ENCODE measurements at regions not wholly inside any gene's neighbourhood (a gene's known extent, or its start where the extent isn't known, plus 50 kb on each side); places are given as distances from the start of the nearest gene placed in this dataset.
"Not testable (repeated sequence)": the region's sequence is repeated elsewhere in the genome, so short reads cannot be mapped to it uniquely, and the experiment has no call there.

DNA sequence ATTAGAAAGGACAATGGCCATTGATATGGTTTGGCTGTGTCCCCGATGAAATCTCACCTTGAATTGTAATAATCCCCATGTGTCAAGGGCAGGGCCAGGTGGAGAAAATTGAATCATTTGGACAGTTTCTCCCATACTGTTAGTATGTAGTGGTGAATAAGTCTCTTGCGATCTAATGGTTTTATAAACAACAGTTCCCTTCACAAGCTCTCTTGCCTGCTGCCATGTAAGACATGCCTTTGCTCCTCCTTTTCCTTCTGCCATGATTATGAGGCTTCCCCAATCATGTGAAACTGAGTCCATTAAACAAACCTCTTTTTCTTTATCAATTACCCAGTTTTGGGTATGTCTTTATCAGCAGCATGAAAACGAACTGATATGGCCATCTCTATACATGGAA lies 302.7 kb downstream of the SFMBT2 start:
- no peak for DNase-seq

DNA sequence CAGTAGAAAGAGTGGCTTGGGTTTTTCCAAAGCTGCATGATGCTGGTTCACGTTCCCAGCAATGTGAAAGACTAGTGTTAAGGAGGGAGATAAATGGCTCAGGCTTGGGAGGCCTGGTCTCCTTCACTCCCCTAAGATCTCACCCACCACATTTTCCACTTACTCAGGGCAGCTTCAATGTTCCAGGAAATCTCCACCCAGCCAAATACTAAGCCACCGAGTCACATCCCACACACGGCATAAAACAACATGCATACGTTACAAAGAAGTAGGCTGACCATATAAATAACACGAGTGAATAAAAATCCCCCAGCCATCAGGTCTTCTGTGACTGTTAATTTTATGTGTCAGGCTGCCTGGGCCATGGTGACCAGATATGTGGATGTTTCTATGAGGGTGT lies 303.5 kb downstream of the SFMBT2 start:
- DNase-seq = no peak

DNA sequence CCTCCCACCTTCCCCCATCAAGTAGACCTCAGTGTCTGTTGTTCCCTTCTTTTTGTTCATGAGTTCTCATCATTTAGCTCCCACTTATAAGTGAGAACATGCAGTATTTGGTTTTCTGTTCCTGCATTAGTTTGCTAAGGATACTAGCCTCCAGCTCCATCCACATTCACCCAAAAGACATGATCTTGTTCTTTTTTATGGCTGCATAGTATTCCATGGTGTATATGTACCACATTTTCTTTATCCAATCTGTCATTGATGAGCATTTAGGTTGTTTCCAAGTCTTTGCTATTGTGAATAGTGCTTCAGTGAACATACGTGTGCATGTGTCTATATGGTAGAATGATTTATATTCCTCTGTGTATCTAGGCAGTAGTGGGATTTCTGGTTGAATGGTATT lies 306.5 kb downstream of the SFMBT2 start:
- DNase-seq = not testable (repeated sequence)

DNA sequence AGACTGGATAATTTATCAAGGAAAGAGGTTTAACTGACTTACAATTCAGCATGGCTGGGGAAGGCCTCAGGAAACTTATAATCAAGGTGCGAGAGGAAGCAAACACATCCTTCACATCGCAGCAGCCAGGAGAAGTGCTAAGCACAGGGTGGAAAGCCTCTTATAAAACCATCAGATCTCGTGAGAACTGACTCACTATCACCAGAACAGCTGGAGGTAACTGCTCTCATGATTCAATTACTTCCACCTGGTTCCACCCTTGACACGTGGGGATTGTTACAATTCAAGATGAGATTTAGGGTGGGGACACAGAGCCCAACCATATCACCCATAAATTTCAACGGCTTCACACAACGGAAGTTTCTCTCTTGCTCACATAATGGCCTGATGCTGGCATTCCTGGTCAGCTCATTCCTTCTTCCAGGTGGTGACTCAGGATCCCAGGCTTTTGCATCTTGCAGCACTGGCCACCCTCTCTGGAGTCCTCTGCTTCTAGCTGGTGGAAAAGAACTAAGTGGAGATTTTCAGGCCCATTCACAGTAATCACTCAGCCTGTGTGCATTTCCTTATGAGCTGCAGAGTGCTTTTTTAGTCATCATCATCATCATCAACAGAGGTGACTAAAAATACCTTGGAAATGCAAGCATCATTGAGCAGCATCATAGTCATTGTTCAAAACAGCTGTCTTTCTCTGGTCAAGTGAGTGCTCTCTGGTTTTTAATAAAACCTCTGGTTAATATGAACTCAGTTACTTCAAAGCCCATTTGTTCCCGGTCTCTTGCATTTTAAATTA lies 308.1 kb downstream of the SFMBT2 start:
- DNase-seq = no peak

DNA sequence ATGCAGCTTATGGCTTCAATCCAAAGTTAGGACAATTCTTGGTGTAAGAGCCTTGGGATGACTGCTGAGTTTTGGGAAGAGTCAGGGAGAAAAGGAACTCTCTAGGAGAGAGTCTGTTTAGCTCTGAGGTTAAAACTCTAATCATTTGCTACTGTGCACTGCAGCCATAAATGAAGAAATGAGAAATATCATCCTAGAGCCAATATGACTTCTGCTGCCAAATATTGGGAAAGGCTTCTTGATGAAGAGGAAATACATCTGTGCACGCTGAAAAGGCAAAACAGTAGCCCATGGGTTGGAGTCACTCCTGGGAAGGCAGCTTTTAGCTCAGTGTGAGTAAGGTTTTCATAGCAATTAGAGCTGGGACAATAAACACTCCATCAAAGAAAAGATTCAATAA lies 308.8 kb downstream of the SFMBT2 start:
- DNase-seq = no peak

DNA sequence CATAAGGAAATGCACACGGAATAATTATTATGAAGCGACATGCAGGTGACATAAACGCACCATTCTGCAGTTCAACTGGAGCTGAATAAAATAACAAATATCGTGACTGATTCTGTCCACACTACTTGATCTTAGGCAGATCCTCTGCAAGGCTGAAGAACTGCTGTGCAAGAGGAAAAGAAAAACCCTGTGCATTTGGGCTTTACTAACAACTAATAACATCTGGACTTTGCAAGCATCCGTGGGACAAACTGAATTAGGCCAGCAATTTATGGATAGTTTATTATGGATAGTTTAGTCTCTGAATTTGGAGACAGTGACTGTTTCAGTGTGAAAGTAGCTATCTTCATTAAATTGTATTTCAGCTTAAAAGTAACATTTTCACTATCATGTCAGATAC lies 309.4 kb downstream of the SFMBT2 start:
- no peak for DNase-seq

DNA sequence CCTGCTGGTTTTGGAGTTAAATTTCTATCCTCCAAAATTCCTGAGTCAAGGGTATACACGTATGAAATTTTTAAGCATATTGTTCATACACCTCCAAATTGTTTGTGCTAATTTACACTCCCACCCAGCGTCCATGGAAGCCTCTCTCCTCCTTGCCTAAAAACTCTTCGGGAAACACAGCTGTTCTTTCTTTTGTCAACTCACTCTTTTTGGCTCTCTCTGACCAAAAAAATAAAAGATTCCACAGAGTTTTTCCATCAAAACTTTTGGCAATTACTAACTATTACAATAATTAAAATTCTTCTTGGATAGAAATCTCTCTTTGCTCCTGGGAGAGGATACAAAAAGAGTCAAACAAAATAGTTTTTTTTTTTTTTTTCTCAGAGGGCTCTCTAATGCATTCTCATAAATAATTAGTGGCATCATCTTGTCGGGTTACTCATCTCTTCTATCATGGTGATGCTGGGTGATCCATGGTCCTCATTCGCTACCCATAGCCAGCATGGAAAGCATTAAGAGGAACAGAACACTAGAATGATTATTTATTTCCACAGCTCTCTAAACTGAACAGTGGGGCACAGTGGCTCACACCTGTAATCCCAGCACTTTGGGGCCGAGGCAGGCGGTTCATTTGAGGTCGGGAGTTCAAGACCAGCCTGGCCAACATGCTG lies 310.7 kb downstream of the SFMBT2 start:
- DNase-seq = no peak

DNA sequence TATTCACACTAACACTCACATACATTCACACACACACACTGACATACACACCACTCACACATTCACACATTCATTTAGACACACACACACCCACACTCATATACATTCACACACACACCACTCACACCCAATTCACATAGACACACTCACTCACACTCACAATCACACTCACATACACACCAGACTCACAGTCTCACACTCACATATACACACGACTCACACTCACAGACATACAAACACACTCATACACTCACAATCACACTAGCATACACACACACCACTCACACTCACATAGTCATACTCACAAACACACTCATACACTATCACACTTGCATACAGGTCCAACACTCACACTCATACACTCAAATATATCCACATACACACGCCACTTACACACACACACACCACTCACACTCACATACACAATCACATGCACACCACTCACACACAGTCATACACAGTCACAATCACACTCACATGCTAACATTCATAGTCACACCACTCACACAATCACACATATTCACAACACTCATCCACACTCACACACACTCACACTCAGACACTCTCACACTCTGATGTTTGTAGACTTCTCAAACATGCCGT lies 312.6 kb downstream of the SFMBT2 start:
- no peak for DNase-seq

DNA sequence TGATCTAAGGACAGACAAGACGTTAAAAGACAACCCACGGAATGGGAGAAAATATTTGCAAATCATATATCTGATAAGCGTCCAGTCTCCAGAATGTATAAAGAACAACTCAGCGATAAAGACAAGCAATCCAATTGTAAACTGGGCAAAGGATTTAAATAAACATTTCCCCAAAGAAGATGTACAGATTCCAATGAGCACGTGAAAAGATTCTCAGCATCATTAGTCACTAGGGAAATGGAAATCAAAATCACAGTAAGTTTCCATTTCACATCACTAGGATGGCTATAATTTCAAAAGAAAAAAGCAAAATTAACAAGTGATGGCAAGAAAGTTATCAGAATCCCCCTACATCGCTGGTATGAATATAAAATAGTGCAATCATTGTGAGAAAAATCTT lies 316.1 kb downstream of the SFMBT2 start:
- DNase-seq = no peak

DNA sequence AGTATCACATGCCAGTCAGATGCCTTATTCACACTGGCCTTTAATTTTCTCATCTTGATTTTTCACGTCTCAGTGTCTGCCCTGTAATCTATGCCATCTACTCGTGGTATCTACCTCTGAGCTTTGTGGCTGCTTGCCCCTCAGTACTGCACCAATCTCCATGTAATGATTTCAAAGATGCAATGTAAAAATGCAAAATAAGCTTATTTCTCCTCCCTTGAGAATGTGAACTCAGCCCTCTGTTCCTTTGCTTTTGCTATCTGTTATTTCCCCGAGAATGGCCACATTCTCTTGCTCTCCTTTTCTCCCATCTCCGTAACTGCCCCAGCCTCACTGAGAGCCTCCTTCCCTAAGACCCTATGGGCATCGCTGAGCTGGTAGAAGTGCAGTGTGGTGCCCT lies 317.5 kb downstream of the SFMBT2 start:
- no peak for DNase-seq

DNA sequence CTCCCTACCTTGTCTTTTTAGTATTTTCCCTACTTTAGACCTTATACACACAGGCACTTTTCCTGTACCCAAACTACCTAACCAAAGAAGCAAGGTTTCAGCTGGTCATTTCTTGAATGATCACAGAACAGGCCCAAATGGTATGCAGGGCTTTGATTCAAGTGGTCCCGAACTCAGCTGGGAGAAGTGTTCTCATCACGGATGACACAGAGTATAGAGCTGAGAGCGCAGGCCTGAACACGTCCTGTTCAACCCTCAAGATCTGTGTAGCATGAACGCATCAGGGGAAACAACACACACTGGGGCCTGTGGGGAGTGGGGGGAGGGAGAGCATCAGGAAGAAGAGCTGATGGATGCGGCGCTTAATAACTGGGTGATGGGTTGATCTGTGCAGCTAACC lies 318.2 kb downstream of the SFMBT2 start:
- DNase-seq = no peak

DNA sequence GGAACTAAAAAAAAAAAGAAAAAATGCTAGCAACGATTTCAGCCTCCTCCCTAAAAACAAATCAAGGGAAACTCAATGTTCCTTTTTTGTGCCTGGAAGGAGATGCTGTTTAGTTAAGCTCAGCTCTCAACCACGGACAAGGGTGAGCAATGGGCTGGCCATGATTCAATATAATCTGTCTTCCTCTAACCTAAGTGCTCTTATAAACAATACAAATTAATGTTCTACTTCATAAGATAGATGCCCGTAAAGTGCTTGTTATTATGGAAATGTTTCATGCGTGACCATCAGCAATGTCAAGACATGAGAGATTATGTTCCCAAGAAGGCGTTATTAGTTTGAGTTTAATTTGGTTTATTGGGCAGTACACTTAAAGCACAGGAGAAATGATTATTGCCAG lies 320.3 kb downstream of the SFMBT2 start:
- no peak for DNase-seq

DNA sequence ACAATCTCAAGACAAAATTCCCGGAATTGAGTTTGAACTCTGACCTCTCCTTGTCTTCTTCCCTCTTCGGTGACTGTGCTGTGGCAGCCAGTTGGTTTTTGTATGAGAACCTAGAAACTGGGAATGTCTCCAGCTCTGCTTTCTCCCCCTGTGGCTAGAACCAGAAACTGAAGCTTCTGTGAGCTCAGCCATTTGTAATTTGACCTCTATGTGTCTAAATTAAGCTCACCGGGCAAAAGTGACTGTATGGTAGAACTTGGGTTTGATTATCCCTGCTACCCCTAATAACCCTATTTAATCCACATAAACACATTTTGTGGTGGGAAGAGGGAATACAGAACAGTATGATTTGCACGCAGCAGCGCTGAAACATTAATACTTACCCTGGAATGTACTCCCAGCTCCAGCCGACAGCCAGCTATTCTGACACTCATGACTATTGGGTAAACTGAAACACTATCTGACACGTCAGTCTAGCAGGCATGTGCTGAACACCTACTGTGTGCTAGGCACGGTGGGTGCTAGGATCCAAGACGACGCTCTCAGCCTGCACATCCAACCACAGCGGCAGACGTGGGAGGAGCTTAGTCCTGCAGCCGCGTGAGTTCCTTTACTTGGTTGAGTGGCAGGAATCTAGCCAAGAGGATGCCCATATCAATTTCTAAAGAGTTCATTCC lies 324.8 kb downstream of the SFMBT2 start:
- no peak for DNase-seq

DNA sequence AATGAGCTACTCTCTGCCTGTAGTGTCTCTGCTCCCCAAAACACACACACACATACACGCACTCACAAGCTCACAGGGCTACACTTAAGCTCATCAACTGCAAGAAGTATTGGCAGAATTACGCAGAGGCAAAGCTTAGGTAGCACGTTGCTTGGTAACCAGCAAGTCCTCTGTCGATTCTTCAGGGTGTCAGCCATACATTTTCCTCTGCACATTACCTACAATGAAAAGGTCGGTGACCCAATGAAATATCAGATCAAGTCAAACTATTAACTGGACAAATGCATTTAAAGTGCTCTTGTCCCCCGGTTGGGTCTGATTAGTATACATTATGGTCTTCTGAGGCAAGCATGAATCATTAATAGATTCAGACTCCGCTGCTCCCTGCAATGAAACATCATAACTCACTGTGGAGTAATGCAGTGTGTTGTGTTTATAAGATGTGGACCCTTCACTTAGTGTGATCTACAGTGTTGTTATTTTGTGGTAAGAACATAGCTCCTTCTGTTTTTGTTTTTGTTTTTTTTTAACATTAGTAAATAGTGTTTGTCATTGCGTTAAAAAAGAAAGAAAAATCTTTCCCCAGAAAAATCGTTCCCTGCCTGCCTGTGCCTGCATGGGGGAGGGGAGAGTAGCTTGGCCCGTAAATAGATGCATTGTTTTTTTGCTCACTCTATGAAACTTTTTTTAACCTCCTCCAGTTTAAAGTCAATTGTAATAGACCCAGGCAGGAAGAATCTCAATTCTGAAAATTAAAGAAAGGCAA lies 325.5 kb downstream of the SFMBT2 start:
- no peak for DNase-seq

DNA sequence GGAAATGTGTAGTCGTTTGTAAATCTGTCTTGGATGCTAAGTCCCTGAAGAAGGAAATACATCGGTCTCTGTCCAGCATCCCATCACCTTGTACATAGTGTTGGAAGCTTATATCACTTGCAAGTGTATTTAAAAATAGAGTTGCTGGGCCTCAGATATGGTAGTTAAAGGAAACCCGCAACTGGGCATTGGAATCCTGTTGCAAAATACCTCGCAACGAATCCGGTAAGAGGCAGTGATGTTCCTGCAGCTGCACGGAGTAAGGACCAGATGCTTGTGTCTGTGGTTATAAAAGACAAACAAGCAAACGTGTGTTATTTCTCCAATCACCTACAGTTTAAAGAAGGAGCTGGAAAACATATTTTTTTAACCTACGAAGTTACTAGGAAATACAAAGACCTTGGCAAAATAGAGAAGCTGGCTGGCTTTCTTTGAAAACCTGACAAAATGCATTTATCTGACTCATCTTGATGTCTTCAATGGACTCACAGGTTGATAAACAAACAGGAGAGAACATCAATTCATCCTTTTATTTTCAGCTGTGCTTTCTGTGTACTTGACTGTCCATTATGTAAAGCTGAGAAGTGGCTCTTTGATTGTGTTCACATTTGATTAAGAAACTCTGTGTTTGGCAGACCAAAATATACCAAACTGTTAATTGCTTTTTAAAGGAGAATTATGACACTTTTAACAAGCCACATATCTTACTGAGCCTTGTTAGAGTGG lies 326.4 kb downstream of the SFMBT2 start:
- no peak for DNase-seq

DNA sequence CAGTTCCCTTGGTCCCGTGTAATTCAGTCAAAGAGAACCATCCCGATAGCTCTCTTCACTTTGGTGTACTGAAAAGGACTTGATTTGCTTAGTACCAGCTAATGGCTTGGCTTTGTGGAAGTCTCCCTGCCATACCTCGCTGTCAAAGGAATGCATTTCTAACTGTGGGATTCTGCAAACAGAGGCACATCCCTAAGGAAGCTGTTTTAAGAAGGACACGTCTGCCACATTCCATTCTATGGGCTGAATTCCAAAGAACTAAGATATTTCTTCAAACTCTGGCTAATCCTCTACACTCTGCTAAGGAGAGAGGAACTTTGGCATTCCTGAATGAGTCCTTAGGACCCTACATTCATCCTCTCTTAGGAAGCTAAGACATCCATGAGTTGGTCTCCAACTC lies 327.9 kb downstream of the SFMBT2 start:
- DNase-seq = no peak

DNA sequence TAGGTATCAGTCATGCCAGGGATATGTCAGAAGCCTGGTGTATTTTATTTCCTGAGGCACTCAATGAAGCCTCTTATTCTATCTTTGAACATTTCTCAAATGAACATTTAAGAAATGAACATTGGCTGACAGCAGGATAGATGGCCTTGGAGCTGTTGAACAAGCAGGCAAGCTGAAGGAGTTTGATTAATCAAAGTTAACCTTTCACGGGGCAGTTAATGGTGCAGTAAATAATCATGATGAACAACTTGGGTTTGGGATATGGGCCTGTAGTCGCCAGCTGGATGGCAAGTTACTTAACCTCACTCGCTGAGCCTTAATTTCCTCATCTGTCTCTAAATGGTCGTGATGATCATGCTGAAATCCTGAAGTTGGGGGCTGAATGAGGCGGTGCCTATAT lies 333.0 kb downstream of the SFMBT2 start:
- DNase-seq = no peak

DNA sequence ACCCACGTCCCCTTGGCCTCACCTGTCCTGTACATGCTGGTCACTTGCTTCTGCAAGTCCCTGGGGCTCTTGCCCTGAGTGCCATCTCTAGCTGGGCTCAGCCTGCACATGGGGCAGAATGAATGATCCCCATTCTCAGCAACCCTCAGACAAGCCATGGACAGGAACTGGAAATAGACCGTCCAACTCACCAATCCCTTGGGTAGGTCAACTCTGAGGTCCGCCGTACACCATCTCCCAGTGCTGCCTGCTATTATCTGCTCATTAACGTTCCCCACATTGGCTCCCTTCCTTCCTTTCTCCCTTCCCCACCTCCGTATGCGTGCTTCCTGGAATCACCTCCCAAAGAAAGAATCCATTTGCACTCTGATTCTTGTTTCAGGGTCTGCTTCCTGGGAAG lies 335.0 kb downstream of the SFMBT2 start:
- no peak for DNase-seq

DNA sequence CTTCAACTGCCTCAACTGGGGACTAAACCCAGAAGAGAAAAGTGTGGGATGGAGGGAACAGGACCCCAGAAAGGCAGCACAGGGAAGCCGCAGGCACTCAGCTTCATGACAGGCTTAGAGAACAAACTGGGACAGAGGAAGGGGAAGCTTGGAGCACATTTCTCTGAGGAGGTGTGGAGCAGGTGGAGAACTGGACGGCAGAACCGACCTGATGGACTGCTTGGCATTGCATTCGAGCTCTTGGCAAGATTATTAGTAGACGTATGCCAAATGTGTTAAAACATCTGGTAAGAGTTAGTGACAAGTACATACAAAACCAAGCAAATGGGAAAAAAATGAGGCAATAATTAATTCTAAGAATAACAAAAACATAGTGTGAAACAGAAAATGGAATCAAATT lies 335.7 kb downstream of the SFMBT2 start:
- DNase-seq = no peak

DNA sequence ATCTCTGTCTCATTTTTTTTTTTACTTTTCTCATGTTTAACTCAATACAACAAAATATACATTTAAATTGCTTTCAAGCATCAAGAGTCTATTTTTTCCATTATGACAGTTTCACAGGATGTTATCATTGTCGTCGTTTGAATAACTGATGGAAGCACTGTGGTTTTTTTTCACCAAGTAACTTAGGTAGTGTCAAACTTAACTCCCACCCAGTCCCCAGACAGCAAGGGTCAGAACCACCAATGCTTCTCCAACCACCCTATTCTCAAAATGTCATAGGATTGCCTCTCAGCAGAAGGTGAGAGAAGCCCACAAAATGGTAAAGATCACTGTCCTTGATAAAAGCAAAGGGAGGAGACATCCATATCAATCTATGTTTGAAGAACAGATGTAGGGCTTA lies 339.4 kb downstream of the SFMBT2 start:
- DNase-seq = no peak

DNA sequence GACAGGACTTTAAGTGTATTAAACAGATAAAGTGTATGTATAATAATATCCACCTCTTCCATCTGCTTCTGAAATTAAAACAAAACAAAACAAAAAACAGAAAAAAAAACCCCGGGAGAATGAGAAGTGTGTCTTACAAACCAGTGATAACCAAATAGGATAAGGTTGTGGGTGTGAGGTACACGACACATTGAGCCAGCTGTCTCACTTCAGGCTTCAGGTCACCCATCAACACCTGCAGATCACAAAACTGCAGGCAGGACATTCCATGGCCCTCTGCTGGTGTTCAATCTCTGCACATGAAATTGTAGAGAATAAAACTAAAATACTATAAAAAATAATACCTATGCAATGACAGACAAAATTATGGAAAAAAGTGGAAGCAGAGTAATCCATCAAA lies 339.9 kb downstream of the SFMBT2 start:
- no peak for DNase-seq

DNA sequence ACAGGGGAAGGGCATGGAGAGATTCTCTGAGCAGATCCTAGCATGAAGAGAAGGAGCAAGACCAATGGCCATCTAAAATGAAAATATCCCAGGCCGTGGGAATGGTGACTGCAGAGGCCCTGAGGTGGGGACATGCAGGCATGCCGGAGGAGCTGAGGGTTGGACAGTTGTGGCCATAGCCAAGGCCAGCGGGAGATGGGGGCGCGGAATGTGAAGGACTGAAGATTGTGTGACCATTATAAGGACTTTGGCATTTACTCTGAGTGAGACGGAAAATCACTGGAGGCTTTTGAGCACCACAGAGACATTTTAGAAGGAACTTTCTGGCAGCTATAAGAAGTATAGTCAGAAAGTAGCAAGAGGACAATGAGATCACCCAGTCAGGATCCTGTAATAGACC lies 341.1 kb downstream of the SFMBT2 start:
- no peak for DNase-seq

Measured in NCI-H146 (cell line).